ENCODE measurements at regions not wholly inside any gene's neighbourhood (a gene's known extent, or its start where the extent isn't known, plus 50 kb on each side); places are given as distances from the start of the nearest gene placed in this dataset.

- TF ChIP-seq ZBTB2 (CRISPR knock-in tag; IDR thresholded peaks at IDR 0.05; ENCODE audit: low read depth) (no peak), ZNF136 (CRISPR knock-in tag; IDR thresholded peaks at IDR 0.05; ENCODE audit: low read depth) (no peak), E2F5 (CRISPR knock-in tag; conservative IDR thresholded peaks at IDR 0.05) (no peak), SMYD3 (CRISPR knock-in tag; IDR thresholded peaks at IDR 0.05) (no peak), KLF6 (CRISPR knock-in tag; IDR thresholded peaks at IDR 0.05) (no peak)
Observed at GRCh38 chr15:39188930-39189329, 391.9 kb upstream of the THBS1 start (continued).

GRCh38 chr15:39191871-39192291 lies 389.0 kb upstream of the THBS1 start:
- Histone ChIP-seq H3K27ac (ENCODE audit: extremely low read length, insufficient read depth, low read length) (no peak overlapping the region), H3K36me3 (replicated peaks in 1 of 2; ENCODE audit: control insufficient read depth in 1 of 2, insufficient read depth in 2 of 2, low read length in 2 of 2) (no peaks in the 10 kb centered on the region), H3K27me3 (ENCODE audit: control insufficient read depth in 1 of 2, insufficient read depth in 2 of 2, low read length in 2 of 2) (no peaks in the 10 kb centered on the region), H2AFZ (ENCODE audit: low read length) (no peak overlapping the region), H3K79me2 (ENCODE audit: insufficient read depth, low read length) (no peaks in the 10 kb centered on the region), H3K9ac (ENCODE audit: insufficient read depth, low read depth, low read length) (no peak overlapping the region), H3K4me1 (ENCODE audit: insufficient read depth, low read length) (peaks cover 26% of the 10 kb centered on the region), H4K20me1 (ENCODE audit: insufficient read depth, low read length) (no peaks in the 10 kb centered on the region), H3K4me3 (replicated peaks in 1 of 3; ENCODE audit: insufficient read depth in 1 of 3, low read depth in 2 of 3, low read length in 3 of 3) (no peak overlapping the region), H3K4me2 (ENCODE audit: low read depth, low read length) (no peak overlapping the region), H3K9me3 (ENCODE audit: low read length) (no peaks in the 10 kb centered on the region)
- FAIRE-seq (no peak), DNase-seq (ENCODE audit: low spot score) (peak; percentile 71), ATAC-seq (no peak; the same call in 2 of the 3 replicates)
- in situ Hi-C loops (cut with HindIII; ENCODE audit: extremely low pct_ligation_motif_present, low pct_unique_long_range_greater_than_20kb) (no loop called here), intact Hi-C loops (cut with micrococcal nuclease; ENCODE audit: unreplicated experiment) (no loop called here)
- no TSS peak for BruUV-seq (replicated peaks)
- CTCF ChIA-PET (ENCODE audit: low intra/inter-chr PET ratio, low total read pairs), result no interaction called here
- TF ChIP-seq TBP (CRISPR knock-in tag; IDR thresholded peaks at IDR 0.05) (no peak), SOX13 (IDR thresholded peaks at IDR 0.05) (no peak), SOX13 (CRISPR knock-in tag; conservative IDR thresholded peaks at IDR 0.05 in 1 of 2, IDR thresholded peaks at IDR 0.05 in 1 of 2) (peak in 1 of 2 experiments; percentile 49; a peak in 2 of 4 replicates), PTBP1 (IDR thresholded peaks at IDR 0.05; ENCODE audit: low read depth, low read length, poor library complexity, severe bottlenecking) (no peak)
- POLR2A ChIA-PET, result no interaction called here
